Pancreas (tissue), 10 donors: ENCODE measurements at regions not wholly inside any gene's neighbourhood (a gene's known extent, or its start where the extent isn't known, plus 50 kb on each side); places are given as distances from the start of the nearest gene placed in this dataset.

Source experiments
- ATAC-seq, 4 donors: fragments of 200-7000 bp; cut with Tn5 transposase; one replicate each; pipeline versions ENCODE4 v1.8.0 to v1.9.1; 2020; ENCODE audit warnings: mild to moderate bottlenecking in 4 of 4, moderate library complexity in 4 of 4
- DNase-seq, 6 donors: peaks; one replicate each; pipeline ENCODE4 v3.0.0-alpha.2; 2020
- FAIRE-seq: peaks from 2 replicates; lab custom pipeline; 2012; peaks lifted over from hg19 to GRCh38; lab: Jason Lieb, UNC
- H3K27ac ChIP-seq, 4 donors: fragments of 200-600 bp; sonication (generic); 1 replicate in 3 of 4; 2 replicates in 1 of 4; pipeline versions ENCODE4 v1.5.0 to v1.8.0; 2020
- H3K27me3 ChIP-seq, 4 donors: fragments of 200-600 bp; one replicate each; pipeline ENCODE4 v1.8.0; 2021
- H3K36me3 ChIP-seq, 3 donors: fragments of 200-600 bp; sonication (generic) in 1 of 3; one replicate each; pipeline versions ENCODE4 v1.5.0 to v1.8.0; 2020 to 2021
- H3K4me1 ChIP-seq, 3 donors: fragments of 200-600 bp; one replicate each; pipeline ENCODE4 v1.8.0; 2021
- H3K4me3 ChIP-seq, 4 donors: fragments of 200-600 bp; sonication (generic) in 2 of 4; one replicate each; pipeline versions ENCODE4 v1.5.0 to v1.8.0; 2020 to 2021
- H3K9me3 ChIP-seq, 4 donors: fragments of 200-600 bp; one replicate each; pipeline ENCODE4 v1.8.0; 2021
- CTCF ChIP-seq, 4 donors: fragments of 200-600 bp; sonication (generic) in 3 of 4; IDR thresholded peaks; one replicate each; pipeline versions ENCODE4 v1.5.0 to v1.8.0; 2021; ENCODE audit warnings: antibody characterized with exemption in 4 of 4
- WGBS, 2 donors: extraction: QIAGEN DNeasy Blood & Tissue Kit; methylation state at CpG; one replicate each; pipeline ENCODE4 v1.1.7; 2013; 5-methylcytosine and 5-hydroxymethylcytosine counted together
- intact Hi-C, 3 donors: fragments of 100-400 bp; cut with DNase I; formaldehyde crosslinking; loops; one replicate each; pipeline versions ENCODE4 v1.11.1 to v1.14.2; 2022
- donor health status: healthy with polysubstance abuse.
- donor health status: DM: no; HTN: no; CAD: no; lungs with moderate emphysema.
- donor health status: DM: no; HTN: no; CAD: no.
- donor health status: control.
- donor health status: control.
- donor health status: Bipolar disorder and iron deficiency.
- donor health status: DM: yes; HTN: yes; CAD: no.
- donor health status: DM: no; HTN: no; CAD: no.
- donor health status: DM: no; HTN: no; CAD: no.
- donor health status: DM: yes; HTN: yes; CAD: no.

GRCh38 chr10:131402771-131403650 is 91.5 kb upstream of the TCERG1L start:
- no peak overlapping the region for H3K4me3 ChIP-seq
- H3K36me3 ChIP-seq = no peaks in the 10 kb centered on the region
- intact Hi-C loops = no loop called here
- no peak for FAIRE-seq
- no peak for ATAC-seq
- no peaks in the 10 kb centered on the region for H3K9me3 ChIP-seq
- WGBS, 2 donors = 66 to 70% methylated on average over 34 to 36 of the region's 36 CpGs
- DNase-seq = no peak
- H3K27me3 ChIP-seq = no peaks in the 10 kb centered on the region
- no peaks in the 10 kb centered on the region for H3K4me1 ChIP-seq
- H3K27ac ChIP-seq = no peak overlapping the region
- TF ChIP-seq CTCF (IDR thresholded peaks at IDR 0.05) = no peak

DNA sequence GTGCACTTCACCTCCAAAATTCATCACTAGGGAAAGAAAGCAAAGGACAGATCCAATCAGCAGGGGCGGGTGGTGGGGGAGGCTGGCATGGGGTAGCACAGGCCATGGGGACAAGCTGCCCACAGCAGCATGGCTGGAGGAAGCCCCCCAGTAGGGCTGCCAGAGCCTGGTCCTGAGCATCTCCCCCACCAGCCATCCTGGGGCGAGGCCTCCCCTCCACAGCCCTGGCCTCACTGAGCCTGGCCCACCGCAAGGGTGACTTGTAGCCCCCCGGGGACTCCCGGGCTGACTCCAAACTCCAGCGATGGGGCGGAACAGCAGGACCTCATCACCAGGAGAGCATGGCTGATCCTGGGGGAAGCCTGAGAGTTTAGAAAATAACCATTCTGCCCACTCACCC is 92.4 kb upstream of the TCERG1L start:
- H3K9me3 ChIP-seq = no peaks in the 10 kb centered on the region
- DNase-seq = no peak
- 61 to 72% methylated on average over 7 of the region's 7 CpGs for WGBS, 2 donors
- no peak overlapping the region for H3K4me3 ChIP-seq
- ATAC-seq = no peak
- intact Hi-C loops = no loop called here
- H3K27me3 ChIP-seq = no peaks in the 10 kb centered on the region
- no peak overlapping the region for H3K27ac ChIP-seq
- no peak for FAIRE-seq
- TF ChIP-seq CTCF (IDR thresholded peaks at IDR 0.05) = no peak
- no peaks in the 10 kb centered on the region for H3K36me3 ChIP-seq
- H3K4me1 ChIP-seq = no peaks in the 10 kb centered on the region

DNA sequence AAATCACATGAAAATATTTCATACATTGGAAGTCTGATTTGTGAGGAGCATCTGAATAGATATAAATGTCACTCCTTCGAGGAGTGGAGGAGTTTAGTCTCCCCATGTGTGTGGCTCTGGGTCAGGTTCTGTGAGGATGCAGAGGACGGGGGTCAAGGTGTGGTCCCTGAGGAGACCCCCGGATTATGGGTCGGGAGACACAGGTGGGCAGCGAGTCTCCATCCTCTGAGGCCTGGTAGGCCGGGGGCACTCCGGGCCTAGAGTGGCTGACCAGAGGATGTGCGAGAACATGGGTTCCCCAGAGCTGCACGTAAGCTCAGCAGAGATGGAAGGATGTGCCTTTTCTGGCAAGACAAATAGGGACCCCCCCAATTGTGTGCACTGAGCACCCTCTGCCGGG is 93.4 kb upstream of the TCERG1L start:
- FAIRE-seq (no peak), ATAC-seq (no peak), DNase-seq (no peak)
- no peak for TF ChIP-seq CTCF (IDR thresholded peaks at IDR 0.05)
- intact Hi-C loops = no loop called here
- Histone ChIP-seq H3K9me3 (no peaks in the 10 kb centered on the region), H3K27ac (no peak overlapping the region), H3K27me3 (no peaks in the 10 kb centered on the region), H3K4me1 (no peaks in the 10 kb centered on the region), H3K36me3 (no peaks in the 10 kb centered on the region), H3K4me3 (no peak overlapping the region)
- WGBS, 2 donors = 75 to 89% methylated on average over 10 of the region's 10 CpGs

DNA sequence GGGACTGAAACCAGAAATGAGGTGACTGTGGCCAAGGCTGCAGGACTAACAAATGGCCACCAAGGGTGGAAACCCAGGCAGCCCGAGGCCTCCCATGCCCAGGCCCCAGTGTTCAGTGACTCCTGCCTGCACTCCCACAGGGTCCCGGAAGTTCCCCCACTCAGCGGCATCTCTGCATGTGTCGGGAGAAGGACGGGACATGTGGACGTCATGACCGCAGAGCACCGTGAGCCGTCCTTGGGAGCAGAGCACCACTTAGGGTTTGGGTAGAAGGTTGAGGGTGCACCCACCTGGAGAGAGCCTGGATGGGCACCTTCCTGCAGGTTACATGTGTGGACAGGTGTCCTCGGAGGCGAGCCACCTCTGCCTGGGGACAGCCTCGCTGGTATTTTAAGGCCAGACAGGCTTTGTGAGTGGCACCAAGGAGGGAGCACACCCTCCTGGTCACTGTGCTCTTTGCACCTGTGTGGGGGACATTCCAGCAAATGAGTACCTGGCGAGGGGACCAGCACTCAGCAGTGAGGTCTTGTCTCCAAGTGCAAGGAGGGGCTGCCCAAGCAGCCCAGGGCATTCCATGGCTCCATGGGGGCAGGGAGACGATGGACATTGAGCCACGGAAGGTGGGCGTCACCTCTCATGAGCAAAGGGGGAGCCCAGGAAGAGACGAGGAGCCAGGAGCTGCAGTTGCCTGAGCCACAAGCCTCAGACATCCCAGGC is 95.3 kb upstream of the TCERG1L start:
- H3K4me1 ChIP-seq = no peaks in the 10 kb centered on the region
- no peak for TF ChIP-seq CTCF (IDR thresholded peaks at IDR 0.05)
- H3K36me3 ChIP-seq = no peaks in the 10 kb centered on the region
- ATAC-seq = no peak
- H3K4me3 ChIP-seq = no peak overlapping the region
- intact Hi-C loops = no loop called here
- H3K27ac ChIP-seq = no peak overlapping the region
- FAIRE-seq = no peak
- DNase-seq = no peak
- H3K9me3 ChIP-seq = no peaks in the 10 kb centered on the region
- no peaks in the 10 kb centered on the region for H3K27me3 ChIP-seq
- 71 to 73% methylated on average over 17 of the region's 17 CpGs for WGBS, 2 donors

GRCh38 chr10:131418681-131419080 is 107.2 kb upstream of the TCERG1L start:
- H3K36me3 ChIP-seq = no peaks in the 10 kb centered on the region
- FAIRE-seq = no peak
- DNase-seq = no peak
- no peak for ATAC-seq
- 67 to 79% methylated on average over 5 of the region's 5 CpGs for WGBS, 2 donors
- no peak overlapping the region for H3K4me3 ChIP-seq
- no peaks in the 10 kb centered on the region for H3K27me3 ChIP-seq
- TF ChIP-seq CTCF (IDR thresholded peaks at IDR 0.05) = no peak
- no peaks in the 10 kb centered on the region for H3K4me1 ChIP-seq
- H3K9me3 ChIP-seq = no peaks in the 10 kb centered on the region
- intact Hi-C loops = no loop called here
- no peak overlapping the region for H3K27ac ChIP-seq
